ENCODE measurements at regions not wholly inside any gene's neighbourhood (a gene's known extent, or its start where the extent isn't known, plus 50 kb on each side); places are given as distances from the start of the nearest gene placed in this dataset.

DNA sequence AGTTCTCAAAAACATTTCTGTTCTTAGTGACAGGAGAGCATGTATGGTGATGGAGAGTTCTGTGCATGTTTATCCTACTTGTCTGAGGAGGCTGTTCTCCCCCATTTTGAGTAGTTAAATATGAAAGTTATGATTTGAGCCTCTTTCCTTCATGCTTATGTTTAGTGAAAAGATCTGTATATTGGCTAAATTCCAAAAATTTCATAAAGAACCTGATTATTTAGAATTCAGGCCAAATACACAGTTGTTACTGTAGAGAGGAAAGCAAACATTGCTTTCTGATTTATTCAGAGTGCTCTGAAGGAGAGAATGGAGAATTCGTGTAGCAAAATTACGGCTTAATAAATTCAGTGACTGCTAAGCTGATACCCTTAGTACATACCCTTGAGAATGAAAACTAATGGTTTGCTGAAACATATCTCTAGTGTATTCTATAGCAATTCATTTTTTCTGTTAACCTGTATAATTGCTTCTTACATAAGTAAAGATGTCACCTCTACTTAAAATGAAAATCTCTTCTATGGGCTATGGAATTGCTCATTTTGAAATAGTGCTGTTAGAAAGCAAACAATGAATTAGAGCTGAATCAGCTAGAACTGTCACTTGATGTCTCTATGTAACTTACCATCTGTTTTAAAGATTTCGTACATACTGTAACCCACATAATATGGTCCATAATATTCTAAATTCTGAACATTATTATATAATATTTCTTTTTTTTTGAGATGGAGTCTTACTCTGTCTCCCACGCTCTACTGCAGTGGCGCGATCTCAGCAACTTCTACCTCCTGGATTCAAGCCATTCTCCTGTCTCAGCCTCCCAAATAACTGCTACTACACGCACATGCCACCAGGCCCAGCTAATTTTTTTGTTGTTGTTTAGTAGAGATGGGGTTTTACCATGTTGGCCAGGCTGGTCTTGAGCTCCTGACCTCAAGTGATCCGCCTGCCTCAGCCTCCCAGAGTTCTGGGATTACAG lies 417.0 kb upstream of the RGS6 start:
- DNase-seq: no peak

- no peak for DNase-seq
Measured at GRCh38 chr14:71521238-71522135, 410.7 kb upstream of the RGS6 start.

- DNase-seq: no peak
Measured at GRCh38 chr14:71523630-71524319, 408.5 kb upstream of the RGS6 start.

GRCh38 chr14:71524320-71524982 lies 407.8 kb upstream of the RGS6 start:
- no peak for DNase-seq

DNA sequence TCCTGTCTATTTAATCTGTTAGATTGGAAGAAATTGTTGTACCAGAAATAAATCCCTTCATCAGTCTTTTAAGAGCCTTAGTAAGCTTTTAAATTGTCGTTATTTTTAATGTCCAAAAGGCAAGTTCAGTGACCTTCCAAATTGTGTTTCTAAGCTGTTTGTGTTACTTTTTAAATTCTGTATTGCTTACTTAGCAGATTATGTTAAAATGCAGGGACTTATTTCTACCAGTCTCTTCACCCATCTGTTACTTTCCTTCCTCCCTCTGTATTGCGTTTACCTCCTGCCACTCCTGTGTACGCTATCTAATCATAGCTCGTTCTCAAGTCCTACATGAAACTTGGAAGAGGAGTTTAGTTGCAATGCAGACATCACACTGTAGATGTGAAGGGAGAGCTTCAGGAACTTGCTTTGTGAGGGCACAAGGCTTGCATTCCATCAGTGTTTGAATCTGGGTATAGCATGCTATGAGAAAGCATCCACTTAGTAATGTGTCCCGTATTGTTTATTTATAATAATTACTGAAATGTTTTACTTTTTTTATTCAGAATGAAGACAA lies 406.5 kb upstream of the RGS6 start:
- DNase-seq: no peak

DNA sequence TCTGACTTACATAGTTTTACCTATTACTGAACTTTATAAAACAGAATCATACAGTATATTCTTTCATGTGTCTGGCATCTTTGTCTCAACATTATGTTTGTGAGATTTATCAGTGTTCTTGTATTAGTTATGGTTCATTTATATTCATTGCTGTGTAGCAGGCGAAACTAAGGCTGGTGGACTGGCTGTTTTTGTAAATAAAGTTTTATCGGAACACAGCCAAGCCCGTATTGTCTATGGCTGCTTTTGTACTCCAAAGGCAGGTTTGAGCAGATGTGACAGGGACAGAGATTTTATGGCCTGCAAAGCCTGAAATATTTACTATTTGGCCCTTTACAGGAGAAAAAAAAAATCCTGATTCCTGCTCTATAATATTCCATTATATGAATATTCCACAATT lies 405.8 kb upstream of the RGS6 start:
- no peak for DNase-seq

- no peak for DNase-seq
Measured at GRCh38 chr14:71527838-71528237, 404.4 kb upstream of the RGS6 start.

DNA sequence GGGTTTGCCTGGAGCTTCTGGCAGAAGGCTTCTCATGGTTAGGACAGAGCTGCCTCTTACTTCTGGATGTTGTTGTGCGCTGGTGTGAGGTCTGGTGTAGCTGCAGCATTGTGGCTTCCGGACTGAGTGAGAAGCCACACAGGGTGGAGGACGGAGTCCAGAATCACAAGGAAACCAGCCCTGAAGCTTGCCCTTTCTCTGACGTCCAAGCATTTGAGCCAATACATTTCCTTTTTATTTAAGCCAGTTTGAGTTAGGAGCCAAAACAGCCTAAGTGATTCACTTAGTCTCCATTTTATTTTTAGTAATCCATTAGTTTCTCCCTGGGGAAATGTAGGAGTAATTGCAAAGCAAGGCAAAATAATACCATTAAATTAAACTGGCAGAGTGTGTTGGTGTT lies 402.4 kb upstream of the RGS6 start:
- no peak for DNase-seq

DNA sequence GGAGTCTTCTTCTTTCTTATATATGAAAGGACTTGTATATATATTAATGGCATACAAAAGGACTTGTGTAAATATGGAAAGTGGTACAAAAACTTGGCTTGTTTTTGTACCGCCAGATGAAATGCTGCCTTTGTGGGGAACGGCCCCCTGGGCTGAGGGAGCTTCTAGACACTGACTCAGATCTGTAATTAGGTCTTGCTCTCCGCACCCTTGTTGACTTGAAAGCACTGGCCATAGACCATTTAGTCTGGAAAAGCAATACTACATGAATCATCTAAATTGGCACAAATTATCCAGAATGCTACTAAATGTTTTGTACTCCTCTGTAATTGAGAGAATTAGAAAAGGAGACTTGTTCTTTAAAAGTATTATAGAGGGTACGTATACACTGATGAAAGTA lies 399.9 kb upstream of the RGS6 start:
- DNase-seq: no peak

DNA sequence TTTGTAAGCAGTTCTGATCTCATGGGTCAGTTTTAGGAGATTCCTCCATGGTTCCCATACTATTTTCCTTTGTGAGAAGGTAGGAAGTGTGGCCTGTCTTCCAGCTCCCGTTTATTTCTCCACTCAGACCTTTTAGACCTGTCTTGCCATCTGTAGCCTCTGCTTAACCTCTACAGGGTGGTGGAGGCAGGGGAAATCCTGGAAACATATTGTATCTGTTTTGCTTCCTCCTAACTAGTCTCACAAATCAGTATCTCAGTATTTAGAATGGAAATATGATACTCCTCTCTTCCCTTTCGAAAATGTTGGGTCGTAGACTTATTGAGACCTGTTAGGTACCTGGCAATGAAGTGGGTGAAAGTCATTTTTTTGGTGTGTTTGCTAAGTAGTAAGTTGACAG lies 399.4 kb upstream of the RGS6 start:
- DNase-seq: no peak

DNA sequence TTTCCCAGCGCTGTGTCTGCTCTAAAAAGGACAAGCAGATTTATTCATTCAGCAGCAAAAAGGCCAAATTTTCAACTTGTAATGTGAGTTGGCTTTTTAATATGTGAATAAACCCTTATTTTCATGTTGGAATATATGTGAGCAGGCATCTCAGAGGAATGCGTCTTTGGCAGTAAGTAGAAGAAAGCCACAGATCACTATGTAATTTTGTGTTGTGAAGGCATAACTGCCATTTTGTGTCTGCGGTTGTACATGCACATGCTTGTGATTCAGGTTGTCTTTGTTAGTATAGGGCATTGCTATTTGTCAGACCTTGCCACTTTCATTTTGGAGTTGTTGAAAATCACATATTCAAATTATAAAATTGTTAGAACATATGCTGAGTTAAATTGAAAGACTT lies 398.8 kb upstream of the RGS6 start:
- DNase-seq: no peak

- DNase-seq: no peak
Measured at GRCh38 chr14:71533800-71534199, 398.4 kb upstream of the RGS6 start.

DNA sequence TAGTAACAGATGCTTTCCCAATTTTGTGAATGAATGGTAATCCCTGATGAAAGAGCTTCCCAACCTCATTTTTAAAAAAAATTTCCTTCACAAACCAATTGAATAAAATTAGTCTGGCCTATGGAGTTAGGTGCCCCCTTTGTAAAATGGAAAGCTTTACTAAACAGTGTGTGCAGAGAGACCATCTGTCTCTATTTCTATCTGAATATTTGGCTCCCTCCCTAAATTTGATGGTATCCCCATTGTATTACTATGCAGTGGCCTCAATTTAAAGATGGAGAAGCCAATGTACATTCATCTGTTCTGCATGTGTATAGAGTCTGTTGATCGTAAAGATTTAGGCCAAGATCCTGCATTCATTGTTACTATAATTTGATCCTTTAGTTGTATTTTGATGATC lies 397.7 kb upstream of the RGS6 start:
- no peak for DNase-seq

GRCh38 chr14:71536015-71536740 lies 396.1 kb upstream of the RGS6 start:
- DNase-seq: no peak

DNA sequence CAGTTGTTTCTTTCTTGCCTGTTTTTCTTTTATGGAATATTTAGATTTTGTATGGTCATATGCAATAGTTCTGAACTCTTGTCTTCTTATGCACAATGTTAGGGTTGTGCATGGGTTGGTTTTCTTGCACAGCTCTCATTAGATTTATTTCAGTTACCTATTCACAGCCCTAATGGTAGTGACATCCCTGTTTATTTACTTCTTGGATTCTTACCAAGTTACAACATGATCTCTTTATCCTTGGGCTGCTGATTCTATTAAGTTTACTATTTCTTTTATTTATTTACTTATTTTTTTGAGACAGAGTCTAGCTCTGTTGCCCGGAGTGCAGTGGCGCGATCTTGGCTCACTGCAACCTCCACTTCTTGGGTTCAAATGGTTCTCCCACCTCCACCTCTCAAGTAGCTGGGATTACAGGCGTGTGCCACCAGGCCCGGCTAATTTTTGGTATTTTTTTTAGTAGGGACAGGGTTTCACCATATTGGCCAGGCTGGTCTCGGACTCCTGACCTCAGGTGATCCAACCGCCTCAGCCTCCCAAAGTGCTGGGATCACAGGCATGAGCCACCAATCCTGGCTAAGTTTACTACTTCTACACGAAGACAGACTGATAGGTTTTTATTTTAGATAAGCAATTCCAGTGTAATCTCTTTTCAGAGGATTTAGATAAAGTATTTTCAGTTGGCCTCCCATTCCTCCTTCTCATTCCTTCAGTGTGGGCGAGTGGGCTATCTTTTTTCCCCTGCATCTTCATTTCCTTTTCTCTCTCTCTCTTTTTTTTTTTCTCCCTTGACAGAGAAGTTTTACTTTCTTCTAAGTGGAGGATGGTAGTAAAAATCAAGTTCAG lies 395.1 kb upstream of the RGS6 start:
- no peak for DNase-seq

DNA sequence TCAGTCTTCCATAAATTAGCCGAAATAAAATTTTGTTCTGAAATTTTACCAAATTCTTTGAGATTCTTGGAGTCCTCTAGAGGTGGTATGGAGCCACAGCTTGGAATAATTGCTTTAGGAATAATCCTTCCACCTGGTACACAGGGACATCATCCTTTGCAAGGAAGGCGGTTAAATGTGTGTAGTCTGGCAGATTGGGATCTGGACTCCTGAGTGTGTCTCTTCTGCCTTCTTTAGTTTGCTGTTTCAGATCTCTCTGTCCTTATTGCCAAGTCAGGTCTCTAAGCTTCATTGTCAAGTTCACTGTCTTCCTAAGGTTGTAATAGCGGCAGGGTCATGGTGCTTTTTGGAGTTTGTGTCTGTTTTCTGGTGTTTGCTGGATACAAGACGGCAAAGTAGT lies 393.9 kb upstream of the RGS6 start:
- no peak for DNase-seq

- DNase-seq: no peak
Measured at GRCh38 chr14:71538938-71539649, 393.1 kb upstream of the RGS6 start.

GRCh38 chr14:71539650-71540285 lies 392.5 kb upstream of the RGS6 start:
- DNase-seq: no peak

DNA sequence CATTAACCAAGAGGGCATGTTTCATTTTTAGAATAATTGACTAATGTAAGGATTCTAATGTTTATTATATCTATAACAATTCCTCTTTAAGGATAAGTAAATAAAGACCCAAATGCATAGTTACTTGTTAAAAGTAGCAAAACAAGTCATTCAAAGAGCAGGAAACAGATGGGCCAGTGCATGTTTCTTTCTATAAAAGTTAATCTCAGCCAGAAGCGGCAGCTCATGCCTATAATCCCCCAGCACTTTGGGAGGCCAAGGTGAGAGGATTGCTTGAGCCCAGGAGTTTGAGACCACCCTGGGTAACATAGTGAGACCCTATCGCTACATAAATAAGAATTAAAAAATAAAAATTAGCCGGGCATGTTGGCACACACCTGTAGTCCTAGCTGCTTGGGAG lies 391.0 kb upstream of the RGS6 start:
- DNase-seq: no peak
